ENCODE measurements at regions not wholly inside any gene's neighbourhood (a gene's known extent, or its start where the extent isn't known, plus 50 kb on each side); places are given as distances from the start of the nearest gene placed in this dataset.

DNA sequence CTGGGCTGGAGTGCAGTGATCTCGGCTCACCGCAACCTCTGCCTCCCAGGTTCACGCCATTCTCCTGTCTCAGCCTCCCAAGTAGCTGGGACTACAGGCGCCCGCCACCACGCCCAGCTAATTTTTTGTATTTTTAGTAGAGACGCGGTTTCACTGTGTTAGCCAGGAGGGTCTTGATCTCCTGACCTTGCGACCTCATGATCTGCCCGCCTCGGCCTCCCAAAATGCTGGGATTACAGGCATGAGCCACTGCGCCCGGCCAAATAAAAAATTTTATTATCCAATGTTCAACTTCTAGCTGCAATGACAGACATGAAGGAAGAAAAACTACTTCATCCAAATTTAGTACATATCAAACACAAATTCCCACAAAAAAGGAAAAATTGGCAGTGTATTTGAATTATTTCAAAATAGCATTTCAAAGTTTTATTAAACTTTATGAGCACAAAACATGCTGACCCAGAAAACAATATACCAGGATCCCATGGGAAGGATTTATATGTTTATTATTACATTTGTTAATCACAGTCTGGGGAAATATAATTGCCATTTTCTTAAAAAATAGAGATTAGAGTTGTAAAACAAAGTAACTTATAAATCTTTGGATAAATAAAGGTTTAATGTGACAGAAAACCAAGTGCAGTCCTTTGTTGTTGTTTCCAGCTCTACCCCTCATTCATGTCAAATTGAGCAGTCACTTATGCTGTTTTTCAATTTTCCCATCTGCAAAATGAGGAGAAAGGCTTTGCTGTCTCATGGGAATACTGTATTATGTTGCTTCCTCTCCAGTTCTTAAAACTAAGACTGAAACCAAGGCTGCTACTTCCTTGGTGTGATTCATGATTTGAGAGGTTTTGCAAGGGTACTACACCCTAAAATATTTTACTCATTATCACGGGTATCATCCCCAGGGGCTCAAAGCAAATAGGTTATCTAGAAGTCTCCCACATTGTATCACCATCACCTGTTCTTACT lies 155.2 kb upstream of the AVPR1A start:
- TF ChIP-seq, protein P1, sequence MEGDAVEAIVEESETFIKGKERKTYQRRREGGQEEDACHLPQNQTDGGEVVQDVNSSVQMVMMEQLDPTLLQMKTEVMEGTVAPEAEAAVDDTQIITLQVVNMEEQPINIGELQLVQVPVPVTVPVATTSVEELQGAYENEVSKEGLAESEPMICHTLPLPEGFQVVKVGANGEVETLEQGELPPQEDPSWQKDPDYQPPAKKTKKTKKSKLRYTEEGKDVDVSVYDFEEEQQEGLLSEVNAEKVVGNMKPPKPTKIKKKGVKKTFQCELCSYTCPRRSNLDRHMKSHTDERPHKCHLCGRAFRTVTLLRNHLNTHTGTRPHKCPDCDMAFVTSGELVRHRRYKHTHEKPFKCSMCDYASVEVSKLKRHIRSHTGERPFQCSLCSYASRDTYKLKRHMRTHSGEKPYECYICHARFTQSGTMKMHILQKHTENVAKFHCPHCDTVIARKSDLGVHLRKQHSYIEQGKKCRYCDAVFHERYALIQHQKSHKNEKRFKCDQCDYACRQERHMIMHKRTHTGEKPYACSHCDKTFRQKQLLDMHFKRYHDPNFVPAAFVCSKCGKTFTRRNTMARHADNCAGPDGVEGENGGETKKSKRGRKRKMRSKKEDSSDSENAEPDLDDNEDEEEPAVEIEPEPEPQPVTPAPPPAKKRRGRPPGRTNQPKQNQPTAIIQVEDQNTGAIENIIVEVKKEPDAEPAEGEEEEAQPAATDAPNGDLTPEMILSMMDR (IDR thresholded peaks at IDR 0.05): no peak
- no peak for TF ChIP-seq POLR2A (IDR thresholded peaks at IDR 0.05; ENCODE audit: low read depth)
- TF ChIP-seq EP300 (IDR thresholded peaks at IDR 0.05): no peak
- TF ChIP-seq POLR2AphosphoS5 (IDR thresholded peaks at IDR 0.05): no peak
